Activated CD4-positive, CD25-positive, alpha-beta regulatory T cell (primary cell): ENCODE measurements at regions not wholly inside any gene's neighbourhood (a gene's known extent, or its start where the extent isn't known, plus 50 kb on each side); places are given as distances from the start of the nearest gene placed in this dataset.
"Not testable (repeated sequence)": the region's sequence is repeated elsewhere in the genome, so short reads cannot be mapped to it uniquely, and the experiment has no call there.

Experiments used
- DNase-seq, 4 experiments: peaks; one replicate each; lab custom pipeline; 2025; lab: John Stamatoyannopoulos, UW

DNA sequence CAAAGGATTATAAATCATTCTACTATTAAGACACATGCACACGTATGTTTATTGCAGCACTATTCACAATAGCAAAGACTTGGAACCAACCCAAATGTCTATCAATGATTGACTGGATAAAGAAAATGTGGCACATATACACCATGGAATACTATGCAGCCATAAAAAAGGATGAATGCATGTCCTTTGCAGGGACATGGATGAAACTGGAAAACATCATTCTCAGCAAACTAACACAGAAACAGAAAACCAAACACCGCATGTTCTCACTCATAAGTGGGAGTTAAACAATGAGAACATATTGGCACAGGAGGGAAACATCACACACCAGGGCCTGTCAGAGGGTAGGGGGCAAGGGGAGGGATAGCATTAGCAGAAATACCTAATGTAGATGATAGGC is 646.7 kb upstream of the ARRDC3 start:
- DNase-seq = not testable (repeated sequence)

DNA sequence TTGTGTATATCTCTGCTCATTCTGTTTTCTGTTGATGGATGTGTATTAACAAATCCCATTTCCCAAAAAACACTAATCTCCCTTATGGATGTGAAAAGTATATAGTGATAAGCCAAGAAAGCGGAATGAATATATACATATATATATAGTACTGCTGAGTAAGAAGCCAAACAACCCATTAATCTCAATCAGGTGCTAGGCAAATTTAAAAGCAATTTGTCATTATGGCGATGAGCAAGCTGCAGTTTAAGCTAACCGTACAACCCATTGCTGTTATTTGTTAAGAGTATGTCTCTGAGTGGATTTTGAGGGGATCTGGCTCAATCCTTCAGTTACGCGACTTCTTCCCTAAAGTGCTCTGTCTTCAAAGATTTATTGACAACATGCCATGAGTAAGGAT is 640.4 kb upstream of the ARRDC3 start:
- DNase-seq = no peak

DNA sequence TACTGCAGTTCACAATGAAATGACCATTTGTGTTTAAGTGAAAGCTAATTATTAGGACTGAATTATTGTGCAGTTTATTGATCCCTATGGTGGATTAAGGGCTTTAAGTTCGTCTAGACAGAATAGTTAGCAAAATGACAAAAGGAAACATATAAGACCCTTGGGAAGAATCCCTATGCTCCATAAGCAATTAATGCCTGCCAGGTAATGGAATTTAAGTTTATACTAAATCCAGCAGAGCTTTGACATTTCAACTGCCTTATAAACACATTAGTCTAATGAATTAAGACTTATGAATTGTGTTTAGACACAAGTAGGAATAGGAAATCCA is 640.0 kb upstream of the ARRDC3 start:
- no peak for DNase-seq

DNA sequence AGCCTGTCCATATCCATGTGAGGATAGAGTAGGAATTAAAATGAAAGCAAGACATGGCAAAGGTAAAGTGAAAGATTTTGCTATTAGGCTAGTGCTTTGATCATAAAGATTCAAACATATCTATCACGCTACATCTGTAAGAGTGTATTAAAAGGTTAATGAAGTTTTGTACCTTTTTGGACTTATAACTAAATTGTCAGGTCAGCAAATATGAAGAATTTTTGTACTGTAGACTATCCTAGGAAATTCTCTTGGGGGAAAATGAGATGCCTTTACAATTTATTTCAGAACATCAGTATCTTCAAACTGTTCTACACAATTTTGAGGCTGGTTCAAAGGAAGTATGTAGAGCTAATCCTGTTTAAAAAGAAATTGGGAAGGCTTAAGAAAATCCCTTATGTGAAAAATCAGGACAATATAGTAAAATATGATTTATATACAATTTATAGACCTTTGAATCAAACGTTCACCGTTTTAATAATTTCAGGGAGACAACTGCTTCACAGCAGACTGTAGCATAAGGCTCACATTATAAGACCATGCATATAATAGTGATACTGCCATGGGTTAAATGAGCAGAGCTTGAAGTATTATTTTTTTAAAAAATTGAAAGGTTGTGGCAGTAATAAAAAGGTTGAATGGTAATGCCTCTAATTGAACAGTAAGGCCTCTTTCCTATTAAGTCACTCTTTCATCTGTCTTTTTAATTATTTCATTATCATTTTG is 639.5 kb upstream of the ARRDC3 start:
- no peak for DNase-seq

DNA sequence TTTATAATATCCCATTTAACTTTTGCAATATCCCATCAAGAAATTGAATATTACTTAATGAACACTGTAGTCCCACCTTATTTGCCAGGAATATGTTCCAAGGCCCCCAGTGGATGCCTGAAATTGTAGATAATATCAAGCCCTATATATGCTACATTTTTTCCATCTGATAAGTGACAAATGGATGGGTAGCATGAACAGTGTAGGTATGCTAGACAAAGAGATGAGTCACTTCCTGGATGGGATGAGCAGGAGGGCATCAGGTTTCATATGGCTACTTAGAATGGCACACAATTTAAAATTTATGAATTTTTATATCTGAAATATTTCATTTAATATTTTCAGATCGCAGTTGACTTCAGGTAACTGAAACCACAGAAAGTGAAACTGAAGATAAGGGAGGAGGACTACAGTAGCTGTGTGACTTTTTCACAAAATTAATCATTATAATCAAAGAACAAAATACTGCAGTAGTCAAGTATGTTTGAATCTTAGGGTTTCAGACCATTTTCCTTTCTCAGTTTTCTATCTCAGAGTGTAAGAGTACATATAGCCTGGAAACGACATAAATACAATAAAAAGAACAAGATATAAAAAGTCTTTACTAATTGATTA is 636.4 kb upstream of the ARRDC3 start:
- DNase-seq = no peak

DNA sequence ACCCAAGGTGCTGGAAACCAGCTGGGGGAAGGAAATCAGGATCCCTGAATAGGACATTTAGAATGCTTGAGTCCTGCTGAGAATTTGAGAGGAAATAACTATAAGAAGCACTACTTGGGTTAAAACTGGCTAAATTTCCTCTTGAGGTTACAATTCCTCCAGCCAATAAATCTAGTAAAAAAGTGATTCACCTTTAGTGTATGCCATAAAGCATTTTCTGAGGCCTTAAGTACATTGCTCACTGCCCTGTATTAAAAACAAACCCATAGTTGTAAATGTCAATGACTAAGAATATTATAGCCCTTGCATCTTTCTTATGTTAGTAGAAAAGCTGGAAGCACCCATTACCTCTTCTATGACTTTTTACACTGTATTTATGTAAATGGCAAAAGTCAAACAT is 634.7 kb upstream of the ARRDC3 start:
- no peak for DNase-seq

DNA sequence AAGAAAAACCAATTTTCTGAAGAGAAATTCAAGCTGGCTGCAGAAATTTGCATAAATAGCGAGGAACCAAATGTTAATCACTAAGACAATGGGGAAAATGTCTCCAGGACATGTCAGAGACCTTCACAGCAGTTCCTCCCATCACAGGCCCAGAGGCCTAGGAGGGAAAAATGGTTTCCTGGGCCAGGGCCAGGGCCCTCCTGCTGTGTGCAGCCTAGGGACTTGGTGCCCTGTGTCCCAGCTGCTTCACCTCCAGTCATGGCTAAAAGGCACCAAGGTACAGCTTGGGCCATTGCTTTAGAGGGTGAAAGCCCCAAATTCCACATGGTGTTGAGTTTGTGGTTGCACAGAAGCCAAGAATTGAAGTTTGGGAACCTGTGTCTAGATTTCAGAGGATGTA is 628.7 kb upstream of the ARRDC3 start:
- DNase-seq = not testable (repeated sequence)

DNA sequence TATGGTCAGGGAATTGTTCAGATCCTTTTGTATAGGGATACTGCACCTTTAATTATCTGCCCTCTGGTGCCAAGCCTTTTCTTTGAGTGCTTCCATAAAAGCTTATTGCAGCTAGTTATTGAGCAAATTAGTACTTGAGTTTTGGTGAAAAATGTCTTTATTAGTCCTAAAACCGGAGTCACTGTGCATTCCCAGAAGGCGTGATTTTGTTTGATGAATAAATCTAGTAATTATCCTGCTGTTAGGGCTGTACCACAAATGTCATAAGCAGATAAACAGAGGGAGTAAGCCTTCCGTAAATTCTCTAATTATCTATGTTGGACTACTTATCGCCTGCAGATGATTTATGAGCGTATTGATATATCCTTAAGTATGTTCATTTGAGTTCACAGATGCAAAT is 620.7 kb upstream of the ARRDC3 start:
- no peak for DNase-seq

DNA sequence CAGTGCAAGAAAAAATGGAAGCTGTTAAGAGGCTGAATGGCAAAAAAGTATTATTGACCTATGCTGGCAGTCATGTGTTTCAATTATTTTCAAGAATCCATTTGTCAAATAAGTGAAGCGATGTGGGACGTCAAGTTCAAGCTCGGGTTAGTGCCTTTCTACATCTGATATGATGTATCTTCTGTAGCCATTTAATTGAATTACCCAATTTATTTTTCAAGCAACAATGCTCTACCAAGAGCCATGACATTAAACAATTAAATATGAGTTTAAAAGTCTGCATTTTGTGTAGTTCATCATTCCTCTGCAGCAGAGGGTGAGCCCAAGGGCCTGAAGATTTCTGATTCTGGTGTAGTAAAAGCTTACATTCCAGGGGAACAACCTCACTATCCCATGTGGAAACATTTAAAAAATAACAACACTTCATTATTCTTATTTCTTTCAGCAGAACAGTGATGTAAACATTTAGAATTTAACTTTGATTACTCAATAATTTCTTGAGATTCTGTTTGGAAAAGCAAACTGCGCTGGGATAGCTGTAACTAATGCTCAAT is 619.7 kb upstream of the ARRDC3 start:
- no peak for DNase-seq

DNA sequence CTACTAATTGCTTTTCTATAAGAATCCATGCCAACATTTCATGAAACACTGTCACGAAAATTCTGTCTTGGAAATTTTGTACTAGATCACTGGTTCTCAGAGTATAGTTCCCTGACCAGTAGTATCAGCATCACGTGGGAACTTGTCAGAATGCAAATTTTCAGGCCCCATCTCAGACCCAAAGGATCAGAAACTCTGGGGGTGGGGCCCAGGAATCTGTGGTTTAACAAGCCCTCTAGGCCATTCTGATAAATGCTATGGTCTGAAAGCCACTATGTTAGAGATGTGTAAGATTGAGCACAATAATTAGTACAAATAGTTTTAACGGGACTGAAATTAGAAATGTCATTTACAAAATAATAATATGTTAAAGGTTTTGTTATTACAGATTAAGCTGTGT is 615.7 kb upstream of the ARRDC3 start:
- no peak for DNase-seq

DNA sequence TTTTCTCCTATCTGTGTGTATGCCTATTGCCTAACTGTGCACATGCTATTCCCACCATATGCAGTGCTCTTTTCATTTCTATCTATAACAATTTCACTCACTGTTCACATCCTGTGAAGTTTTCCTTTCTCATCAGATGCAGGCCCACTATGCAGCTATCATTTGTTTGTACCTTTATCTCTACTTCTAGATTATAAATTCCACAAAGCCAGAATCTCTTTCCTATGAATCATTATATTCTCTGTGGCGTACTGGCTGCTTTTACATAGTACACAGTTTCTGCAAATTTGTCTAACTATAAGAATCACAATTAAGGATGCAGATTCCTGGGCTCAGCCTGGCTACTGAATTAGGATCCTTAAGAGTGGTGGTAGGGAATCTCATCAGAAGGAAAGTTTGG is 600.8 kb upstream of the ARRDC3 start:
- no peak for DNase-seq

DNA sequence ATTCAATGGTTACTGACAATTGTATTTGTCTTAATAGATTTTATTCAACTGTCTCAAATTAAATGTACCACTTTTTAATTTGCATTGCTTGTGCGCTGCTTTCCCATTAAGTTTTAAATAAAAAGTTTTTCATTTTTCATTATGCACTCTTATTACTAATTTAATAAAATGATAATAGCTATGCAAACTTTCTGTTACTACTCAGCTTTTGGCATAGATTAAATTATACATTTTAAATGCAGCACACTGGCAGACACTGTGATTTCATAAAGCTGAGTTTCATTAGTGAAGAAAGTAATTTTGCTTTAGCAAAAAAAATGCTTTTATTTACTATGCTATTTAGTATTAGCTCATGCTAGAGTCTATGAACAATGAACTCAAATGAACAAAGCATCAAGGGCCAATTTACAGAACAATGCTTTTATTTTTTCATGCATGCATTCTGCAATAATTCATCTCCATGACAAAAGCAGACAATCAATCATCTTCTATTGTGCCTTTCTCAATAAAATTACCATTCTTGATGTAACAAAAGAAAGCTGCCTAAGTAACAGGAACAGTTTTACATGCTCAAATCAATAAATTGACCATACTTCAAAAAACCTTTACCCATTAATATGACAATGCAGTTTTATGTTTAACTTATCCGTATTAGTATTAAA is 595.2 kb upstream of the ARRDC3 start:
- no peak for DNase-seq

DNA sequence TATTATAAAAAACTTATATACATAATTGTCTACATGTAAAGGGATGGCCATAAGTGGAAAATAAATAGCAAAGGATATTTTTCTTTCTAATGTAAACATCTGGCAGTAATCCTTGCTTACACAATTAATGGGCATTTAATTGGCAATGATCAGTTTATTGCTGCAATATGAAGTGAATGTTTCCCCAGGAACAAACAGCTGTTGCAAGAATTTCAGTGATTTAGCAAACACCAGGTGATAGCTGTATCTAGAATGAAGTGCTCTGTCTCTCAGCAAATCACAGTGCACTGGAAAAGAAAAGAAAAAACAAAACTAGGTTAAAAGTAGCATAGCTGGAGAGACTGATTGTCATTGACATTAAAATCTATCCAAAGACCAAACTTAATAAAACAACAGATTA is 594.5 kb upstream of the ARRDC3 start:
- no peak for DNase-seq

DNA sequence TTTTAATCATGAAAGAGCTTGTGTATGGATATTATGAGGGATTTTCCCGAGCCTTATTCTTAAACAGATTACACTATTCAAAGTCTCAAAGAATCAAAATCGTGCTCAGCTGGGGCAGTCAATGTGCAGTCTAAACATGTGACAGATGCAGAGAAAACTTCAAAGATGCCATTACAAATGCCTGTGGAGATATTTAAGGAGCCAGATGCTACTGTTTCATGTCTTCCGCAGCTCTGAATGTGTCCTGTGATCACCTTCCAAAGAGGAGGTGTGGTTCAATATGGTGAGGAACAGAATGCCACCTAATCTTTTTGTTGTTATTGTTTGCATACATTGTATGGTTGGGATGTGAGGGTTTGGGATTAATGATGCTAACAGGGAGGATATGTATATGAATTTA is 593.3 kb upstream of the ARRDC3 start:
- DNase-seq = no peak

DNA sequence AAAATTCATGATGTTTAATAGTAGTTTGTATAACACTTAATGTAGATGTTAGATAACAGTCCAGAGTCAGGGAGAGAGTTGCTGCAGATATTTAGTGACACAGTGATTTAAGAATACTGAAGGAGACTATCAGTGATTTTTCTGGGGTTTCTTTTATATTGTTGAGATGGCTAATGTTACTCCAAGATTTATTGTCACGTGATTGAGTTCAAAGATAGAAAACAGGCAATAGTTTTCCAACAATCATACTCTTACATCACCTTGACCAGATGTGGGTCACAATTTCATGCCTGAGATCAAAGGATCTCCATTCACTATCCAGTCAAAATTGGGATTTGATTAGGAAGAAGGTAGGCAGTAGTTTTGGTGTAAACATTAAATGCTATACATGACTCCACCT is 580.0 kb upstream of the ARRDC3 start:
- no peak for DNase-seq

DNA sequence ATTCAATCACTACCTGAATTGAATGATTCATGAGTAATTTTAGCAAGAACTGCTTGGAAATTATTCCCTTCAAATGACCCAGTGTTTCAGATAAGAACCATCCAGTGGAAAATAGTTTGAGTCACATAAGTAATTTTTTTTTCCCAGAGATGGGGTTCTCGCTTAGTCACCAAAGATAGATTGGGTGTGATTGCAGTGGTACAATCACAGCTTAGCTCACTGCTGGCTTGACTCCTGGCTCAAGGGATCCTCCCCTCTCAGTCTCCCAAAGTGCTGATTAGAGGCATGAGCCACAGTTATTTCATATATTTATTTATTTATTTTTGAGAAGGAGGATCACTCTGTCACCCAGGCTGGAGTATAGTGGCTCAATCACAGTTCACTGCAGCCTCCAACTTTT is 574.5 kb upstream of the ARRDC3 start:
- DNase-seq = no peak

DNA sequence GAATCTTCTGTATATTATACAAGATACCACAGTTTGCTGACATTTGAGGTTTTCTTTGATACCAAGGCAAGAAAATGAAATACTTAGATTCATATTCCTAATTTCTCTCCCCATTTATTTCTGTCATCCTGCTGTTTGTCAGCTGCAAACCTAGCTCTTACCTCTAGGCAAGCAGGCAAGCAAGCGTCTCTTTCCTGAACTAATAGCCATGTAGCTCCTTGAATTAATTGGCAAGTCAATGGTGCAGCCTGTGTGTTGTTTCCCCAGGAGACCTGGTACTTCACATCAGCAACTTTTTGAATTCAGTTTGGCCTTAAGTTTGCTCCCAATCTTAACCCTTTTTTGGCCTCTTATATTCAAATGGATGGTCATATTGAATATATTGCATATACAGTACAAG is 573.6 kb upstream of the ARRDC3 start:
- no peak for DNase-seq

DNA sequence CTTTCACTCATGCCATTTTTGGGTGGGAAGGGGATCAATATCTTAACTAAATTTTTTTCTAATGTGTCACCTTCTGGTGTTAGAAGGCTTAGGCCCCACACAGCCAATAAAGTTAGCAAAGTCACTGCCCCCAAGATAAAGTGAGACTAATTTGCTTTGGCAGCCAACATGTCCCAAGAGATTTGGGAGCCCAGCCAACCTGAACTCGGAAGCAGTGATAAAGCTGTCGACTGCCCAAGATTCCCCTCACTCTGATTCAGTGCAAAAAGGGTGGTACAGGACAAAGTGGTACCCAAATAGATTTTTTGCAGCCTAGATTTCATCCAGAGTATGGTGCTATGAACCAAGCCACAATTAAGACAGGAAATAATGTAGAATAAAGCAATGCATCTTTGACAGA is 572.5 kb upstream of the ARRDC3 start:
- DNase-seq = no peak

DNA sequence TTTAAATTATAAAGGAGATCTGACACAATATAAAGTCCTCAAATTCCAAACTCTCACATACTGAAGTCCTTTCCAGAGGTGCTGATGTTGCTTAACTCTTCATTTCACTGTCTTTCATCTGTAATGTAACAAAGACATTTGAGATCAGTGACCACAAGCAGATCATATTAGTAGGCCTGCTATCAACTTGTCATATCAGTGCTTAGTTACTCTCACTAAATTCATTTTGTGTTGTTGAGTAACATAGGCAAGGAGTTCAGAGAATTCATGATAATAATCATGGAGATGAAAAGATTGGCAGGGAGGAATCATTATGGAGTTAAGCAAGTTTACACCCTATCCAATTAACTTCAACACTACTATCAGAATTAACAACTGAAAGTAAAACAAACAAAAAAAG is 571.0 kb upstream of the ARRDC3 start:
- DNase-seq = no peak

DNA sequence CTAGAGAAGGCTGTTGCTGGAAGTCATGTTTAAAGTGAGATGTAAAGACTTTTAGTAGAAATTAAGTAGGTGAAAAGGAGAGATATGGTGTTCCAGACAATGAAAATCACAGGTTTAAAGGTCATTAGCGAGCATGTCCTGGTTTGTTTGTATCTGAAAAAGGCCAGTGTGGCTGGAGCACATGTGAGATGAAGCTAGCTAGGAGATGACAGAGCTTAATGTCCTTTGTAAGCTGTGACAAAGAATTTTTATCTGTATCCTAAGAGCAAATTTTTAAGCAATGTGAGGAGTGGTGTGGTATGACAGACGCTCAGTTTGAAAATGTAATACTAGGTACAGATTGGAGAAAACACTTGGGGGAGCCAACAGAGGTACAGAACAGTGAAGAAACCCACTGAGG is 567.2 kb upstream of the ARRDC3 start:
- no peak for DNase-seq

DNA sequence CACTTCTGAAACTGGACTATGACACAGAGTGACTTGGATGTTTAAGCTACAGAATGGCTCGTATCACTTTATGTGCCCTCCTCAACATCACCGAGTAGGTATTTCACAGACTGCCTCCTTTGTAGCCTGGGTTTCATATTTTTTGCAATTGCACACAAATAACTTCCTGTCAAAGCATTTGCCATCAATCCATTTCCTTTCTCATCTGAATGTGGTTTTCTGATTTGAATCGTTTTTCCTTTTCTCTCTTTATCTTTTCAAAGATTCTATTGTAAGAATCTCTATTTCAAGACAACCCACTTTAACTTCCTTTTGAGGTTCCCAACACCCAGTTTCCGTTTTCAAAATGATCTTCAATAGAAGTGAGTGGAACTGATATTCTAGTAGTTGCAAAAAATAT is 563.8 kb upstream of the ARRDC3 start:
- no peak for DNase-seq

DNA sequence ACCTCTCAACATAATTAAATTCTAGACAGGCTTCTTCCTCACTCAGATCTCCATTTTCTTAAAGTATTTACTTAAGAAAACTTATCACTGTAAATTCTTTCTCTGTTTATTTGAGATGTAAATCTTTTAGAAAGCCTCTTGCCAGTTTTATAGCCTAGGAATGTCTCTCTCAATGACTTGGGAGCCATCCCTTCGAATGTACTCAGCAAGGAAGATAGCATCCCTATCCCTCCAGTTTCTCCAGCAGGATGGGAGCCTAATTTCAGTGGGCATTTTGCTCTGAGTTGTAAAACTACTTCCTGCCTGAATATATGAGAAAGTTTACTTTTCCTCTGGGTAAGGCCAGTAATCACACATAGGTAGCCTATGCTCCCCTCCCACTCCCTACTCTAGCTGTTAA is 558.5 kb upstream of the ARRDC3 start:
- DNase-seq = no peak

DNA sequence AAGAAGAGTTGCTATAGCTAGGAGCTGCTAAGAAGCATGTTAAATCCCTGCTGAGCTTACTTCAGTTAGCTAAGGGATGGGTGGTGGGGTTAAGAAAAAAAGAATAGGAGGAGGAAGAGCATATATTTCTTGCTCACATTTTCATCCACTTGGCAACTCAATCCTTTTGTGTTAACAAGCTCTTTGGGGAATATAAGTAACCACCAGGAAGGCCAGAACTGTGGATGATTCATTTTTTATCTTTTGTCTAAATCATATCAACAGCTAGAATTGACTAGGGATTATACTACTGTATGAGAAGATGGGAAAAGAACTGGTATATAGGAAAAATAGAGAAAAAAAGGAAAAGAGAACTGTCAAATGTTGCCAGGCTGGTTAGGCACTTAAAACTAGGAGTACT is 555.3 kb upstream of the ARRDC3 start:
- no peak for DNase-seq

DNA sequence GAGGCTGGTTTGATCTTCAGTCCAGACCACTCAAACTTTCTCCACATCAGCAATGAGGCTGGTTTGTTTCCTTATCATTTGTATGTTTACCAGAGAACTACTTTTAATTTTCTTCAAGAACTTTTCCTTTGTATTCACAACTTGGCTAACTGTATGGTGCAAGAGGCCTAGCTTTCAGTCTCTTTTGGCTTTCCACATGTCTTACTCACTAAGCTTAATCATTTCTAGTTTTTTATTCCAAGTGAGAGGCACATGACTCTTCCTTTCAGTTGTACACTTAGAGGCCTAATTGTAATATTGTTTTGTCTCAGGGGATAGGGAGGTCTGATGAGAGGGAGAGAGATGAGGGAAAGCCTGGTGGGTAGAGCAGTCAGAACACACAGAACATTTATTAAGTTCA is 554.0 kb upstream of the ARRDC3 start:
- no peak for DNase-seq
